Peyer's patch (tissue), 4 donors: ENCODE measurements at regions not wholly inside any gene's neighbourhood (a gene's known extent, or its start where the extent isn't known, plus 50 kb on each side); places are given as distances from the start of the nearest gene placed in this dataset.

Experiments
- CTCF ChIP-seq, 6 experiments: fragments of 450-650 bp in 4 of 6; fragments of 200-600 bp in 2 of 6; sonication (generic) in 1 of 6; IDR thresholded peaks; one replicate each; pipeline ENCODE4 v1.5.1; 2017 to 2019; ENCODE audit warnings: antibody characterized with exemption in 6 of 6, mild to moderate bottlenecking in 3 of 6, moderate library complexity in 1 of 6
- POLR2A ChIP-seq, 2 donors: fragments of 450-650 bp; IDR thresholded peaks; one replicate each; pipeline ENCODE4 v1.5.1; 2017; ENCODE audit warnings: antibody characterized with exemption in 2 of 2, mild to moderate bottlenecking in 2 of 2, moderate library complexity in 2 of 2

- TF ChIP-seq CTCF (IDR thresholded peaks at IDR 0.05), result no peak
- TF ChIP-seq POLR2A (IDR thresholded peaks at IDR 0.05), result no peak
These were observed 80.5 kb upstream of the AFF3 start for GRCh38 chr2:100222844-100223243.
